Astrocyte of the cerebellum (primary cell): ENCODE measurements at regions not wholly inside any gene's neighbourhood (a gene's known extent, or its start where the extent isn't known, plus 50 kb on each side); places are given as distances from the start of the nearest gene placed in this dataset.

Experiments
- DNase-seq: peaks from one replicate; pipeline ENCODE4 v3.0.0-alpha.2; 2011; ENCODE audit warnings: low read depth
- H3K4me3 ChIP-seq: 2 replicates; pipeline ENCODE4 v1.5.1; 2011; ENCODE audit warnings: mild to moderate bottlenecking, low read depth, low read length, moderate library complexity
- in situ Hi-C: cut with HindIII; loops from 2 replicates; pipeline ENCODE4 v1.10.0; 2017; ENCODE audit warnings: low sequenced_read_pairs
- TF ChIP-seq, protein P1 (sequence below): IDR thresholded peaks from 2 replicates; pipeline ENCODE4 v1.5.1; 2012; ENCODE audit warnings: low read length, low read depth, moderate library complexity, mild to moderate bottlenecking; ENCODE audit errors: missing control alignments

DNA sequence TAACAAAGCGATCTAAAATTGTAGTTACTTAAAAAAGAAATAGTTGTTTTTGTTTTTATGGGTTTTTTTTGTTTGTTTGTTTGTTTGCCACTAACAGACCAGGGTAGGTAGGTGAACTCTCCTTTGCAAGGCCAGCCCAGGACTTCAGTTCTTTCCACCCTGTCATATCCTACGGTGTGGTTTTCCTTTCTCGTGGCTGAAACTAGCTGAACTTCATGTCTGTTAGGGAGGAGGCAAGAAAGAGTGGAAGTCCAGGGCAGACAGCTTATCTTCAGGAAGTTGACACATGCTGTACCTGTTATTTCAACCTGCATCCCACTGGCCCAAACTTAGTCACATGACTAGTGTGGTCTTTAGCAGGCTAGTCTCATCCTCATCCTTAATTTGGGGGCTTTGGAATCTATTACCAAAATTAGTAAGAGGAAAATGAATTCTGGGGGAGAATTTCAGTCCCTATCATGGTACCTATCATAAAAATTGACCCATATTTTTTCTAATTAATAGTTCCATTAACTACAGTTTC is 62.9 kb upstream of the LRRC7 start:
- in situ Hi-C loops, result no loop called here
- TF ChIP-seq, protein P1, sequence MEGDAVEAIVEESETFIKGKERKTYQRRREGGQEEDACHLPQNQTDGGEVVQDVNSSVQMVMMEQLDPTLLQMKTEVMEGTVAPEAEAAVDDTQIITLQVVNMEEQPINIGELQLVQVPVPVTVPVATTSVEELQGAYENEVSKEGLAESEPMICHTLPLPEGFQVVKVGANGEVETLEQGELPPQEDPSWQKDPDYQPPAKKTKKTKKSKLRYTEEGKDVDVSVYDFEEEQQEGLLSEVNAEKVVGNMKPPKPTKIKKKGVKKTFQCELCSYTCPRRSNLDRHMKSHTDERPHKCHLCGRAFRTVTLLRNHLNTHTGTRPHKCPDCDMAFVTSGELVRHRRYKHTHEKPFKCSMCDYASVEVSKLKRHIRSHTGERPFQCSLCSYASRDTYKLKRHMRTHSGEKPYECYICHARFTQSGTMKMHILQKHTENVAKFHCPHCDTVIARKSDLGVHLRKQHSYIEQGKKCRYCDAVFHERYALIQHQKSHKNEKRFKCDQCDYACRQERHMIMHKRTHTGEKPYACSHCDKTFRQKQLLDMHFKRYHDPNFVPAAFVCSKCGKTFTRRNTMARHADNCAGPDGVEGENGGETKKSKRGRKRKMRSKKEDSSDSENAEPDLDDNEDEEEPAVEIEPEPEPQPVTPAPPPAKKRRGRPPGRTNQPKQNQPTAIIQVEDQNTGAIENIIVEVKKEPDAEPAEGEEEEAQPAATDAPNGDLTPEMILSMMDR, result no peak
- DNase-seq, result no peak
- no peak overlapping the region for H3K4me3 ChIP-seq

DNA sequence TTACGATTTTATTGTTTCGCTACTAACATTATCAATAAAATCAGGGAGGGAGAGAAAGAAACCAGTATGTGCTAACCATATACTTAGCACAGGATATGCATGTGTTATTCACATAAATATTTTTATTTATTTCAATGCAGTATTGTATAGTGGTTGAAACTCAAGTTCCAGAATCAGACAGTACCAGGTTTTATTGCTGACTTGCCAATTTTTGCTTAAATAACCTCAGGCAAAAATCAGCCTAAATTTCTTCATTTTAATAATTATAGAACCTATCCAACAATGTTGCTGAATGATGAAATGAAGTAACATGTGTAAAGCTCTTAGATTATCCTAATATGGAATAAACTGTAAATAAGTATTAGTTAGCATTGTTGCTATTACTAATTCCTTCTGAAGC is 61.4 kb upstream of the LRRC7 start:
- DNase-seq, result no peak

DNA sequence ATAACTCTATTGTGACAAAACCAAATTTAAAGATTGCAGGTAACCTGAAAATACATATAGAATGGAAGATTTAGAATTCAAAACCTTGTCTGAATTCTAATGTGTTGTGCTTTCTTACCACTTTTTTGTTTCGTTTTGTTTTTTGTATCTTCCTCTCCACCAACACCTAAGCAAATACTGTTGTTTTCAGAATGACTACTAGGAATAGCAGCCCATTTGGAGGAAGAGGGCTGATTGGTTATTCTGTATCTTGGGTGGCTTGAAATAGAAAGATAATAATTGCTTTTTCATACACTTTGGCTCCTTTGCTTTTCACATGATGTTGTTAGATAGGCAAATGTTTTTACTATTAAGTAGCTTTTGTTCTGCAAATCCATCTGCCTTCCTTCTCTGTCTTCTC is 61.0 kb upstream of the LRRC7 start:
- no peak overlapping the region for H3K4me3 ChIP-seq
- in situ Hi-C loops, result no loop called here
- DNase-seq, result no peak
- TF ChIP-seq, protein P1, result no peak

More for the DNA sequence above, 61.4 kb upstream of the LRRC7 start:
- TF ChIP-seq, protein P1, result no peak
- in situ Hi-C loops, result no loop called here
- no peak overlapping the region for H3K4me3 ChIP-seq

DNA sequence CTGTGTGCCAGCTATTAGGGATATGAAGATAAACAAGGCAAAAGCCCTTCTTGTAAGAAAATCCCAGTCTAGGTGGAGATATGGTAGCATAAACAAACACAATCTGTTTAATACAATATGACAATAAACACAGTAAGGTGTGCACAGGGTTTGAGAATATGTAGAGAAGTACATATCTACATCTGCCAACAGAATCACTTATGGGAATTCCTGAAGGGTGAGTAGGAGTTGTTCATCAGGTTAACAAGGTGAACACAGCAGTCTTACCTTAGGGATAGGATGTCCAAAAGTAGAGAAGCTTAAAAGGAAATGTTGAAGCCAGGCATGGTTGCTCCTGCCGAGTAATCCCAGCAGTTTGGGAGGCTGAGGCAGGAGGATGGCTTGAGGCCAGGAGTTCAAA is 57.7 kb upstream of the LRRC7 start:
- in situ Hi-C loops, result no loop called here
- no peak for DNase-seq
- no peak overlapping the region for H3K4me3 ChIP-seq
- TF ChIP-seq, protein P1, result no peak

DNA sequence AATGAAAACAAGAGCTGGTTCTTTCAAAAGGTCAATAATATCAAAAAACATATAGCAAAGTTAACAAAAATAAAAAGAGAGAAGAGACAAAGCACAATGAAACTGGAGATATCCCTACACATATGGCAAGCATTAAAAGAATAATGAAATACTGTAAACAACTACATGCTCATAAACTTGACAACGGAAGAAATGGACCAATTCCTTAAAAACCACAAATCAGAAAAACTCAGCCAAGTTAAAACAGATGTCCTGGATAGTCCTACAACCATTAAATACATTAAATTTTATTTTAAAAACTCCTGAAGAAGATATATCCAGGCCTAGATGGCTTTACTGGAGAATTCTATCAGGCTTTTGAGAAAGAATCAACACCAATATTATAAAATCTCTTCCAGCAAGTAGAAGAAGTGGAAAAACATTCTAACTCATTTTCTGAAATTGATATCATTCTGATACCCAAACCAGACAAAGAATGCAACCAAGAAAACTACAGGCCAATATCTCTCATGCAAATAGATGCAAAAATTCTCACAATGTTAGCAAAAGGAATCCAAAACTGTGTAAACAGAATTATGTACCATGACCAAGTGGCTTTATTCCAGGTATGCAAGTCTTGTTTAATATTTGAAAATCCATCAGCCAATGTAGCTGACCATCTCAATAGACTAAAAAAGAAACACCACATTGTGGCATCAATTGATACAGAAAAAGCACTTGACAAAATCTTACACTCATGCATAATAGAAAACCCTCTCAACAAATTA is 56.1 kb upstream of the LRRC7 start:
- H3K4me3 ChIP-seq, result no peak overlapping the region
- TF ChIP-seq, protein P1, result no peak
- DNase-seq, result peak; percentile 59
- in situ Hi-C loops, result no loop called here

DNA sequence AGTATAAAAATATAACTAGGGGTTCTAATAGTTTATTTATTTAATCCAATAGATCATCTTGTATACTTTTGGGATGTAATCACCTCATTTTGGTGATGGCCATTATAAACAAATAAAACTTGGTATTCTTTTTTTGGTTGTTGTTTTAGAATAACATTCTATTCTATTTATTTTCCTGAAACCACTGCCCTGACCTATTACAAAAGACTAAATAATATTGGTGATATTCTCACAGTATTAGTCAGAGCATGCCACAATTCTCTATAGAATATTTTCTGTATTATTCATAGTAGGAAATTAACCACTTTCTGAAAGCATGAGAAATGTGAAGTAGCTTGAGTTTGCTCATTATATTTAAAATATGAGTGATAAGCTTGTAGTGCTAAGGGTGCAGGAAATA is 54.1 kb upstream of the LRRC7 start:
- DNase-seq, result no peak
- in situ Hi-C loops, result no loop called here
- TF ChIP-seq, protein P1, result no peak

More for the DNA sequence above, 54.1 kb upstream of the LRRC7 start:
- H3K4me3 ChIP-seq, result no peak overlapping the region
